ACC112 (cell line): ENCODE measurements at regions not wholly inside any gene's neighbourhood (a gene's known extent, or its start where the extent isn't known, plus 50 kb on each side); places are given as distances from the start of the nearest gene placed in this dataset.
"Not testable (repeated sequence)": the region's sequence is repeated elsewhere in the genome, so short reads cannot be mapped to it uniquely, and the experiment has no call there.

Experiments used
- H2AFZ ChIP-seq: fragments of 200-600 bp; sonication (generic); one replicate; pipeline ENCODE4 v1.6.0; 2017; ENCODE audit warnings: antibody characterized with exemption, low read length; ENCODE audit not compliant: unreplicated experiment
- H3K27ac ChIP-seq: fragments of 200-600 bp; sonication (generic); 2 replicates; pipeline ENCODE4 v1.5.1; 2014; ENCODE audit warnings: low read depth, mild to moderate bottlenecking, antibody characterized with exemption, low read length, moderate library complexity
- H3K27me3 ChIP-seq: fragments of 200-600 bp; sonication (generic); 2 replicates; pipeline ENCODE4 v1.6.1; 2014; ENCODE audit warnings: mild to moderate bottlenecking, antibody characterized with exemption, low read length, moderate library complexity, mixed read lengths; ENCODE audit not compliant: insufficient read depth
- H3K36me3 ChIP-seq: fragments of 200-600 bp; sonication (generic); 2 replicates; pipeline ENCODE4 v1.6.1; 2016; ENCODE audit warnings: mild to moderate bottlenecking, antibody characterized with exemption, low read length, moderate library complexity, mixed read lengths; ENCODE audit not compliant: insufficient read depth
- H3K4me1 ChIP-seq: fragments of 200-600 bp; sonication (generic); one replicate; pipeline ENCODE4 v1.6.1; 2016; ENCODE audit warnings: low read length, mixed read lengths; ENCODE audit not compliant: insufficient read depth, unreplicated experiment, control insufficient read depth
- H3K4me3 ChIP-seq: fragments of 200-600 bp; sonication (generic); 2 replicates; pipeline ENCODE4 v1.5.1; 2014; ENCODE audit warnings: mild to moderate bottlenecking, low read depth, low read length
- H3K79me2 ChIP-seq: fragments of 200-600 bp; sonication (generic); one replicate; pipeline ENCODE4 v1.6.0; 2016; ENCODE audit warnings: low read length; ENCODE audit not compliant: control insufficient read depth, unreplicated experiment, insufficient read depth

DNA sequence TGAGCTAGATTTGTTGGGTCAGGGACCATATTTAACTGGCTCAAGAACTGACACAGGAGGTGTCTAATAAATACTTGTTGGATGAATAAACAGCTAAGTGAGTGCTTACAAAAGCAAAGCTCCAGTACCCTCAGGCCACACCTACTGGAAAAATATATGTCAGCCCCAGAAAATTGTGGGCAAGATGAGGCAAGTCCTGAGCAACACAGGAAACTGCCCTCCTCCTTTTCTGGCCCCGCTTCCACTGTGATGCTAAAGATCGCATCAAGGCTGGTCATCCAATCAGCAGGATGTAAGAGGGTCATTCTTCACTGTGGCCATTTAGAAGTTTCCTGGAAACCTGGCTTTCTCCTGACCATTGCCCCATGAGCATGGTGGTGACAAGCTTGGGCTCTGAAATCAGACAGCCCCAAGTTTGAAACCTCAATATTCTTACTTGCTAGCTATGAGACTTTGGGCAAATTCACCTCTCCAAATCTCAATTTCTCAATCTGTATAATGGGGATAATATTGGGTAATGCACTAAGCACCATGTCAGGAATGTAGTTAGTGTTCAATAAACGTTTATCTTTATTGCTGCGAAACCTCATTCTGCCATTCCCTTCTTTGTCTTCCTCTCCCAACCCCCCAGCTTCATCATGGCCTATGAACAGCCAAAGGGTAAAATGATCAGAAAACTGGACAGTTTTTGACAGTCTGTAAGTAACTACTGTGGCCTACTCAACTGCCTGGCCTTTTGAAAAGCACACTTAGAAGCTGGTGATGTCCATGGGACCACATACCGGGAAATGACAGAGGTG is 139.3 kb upstream of the PZP start:
- no peaks in the 10 kb centered on the region for H3K36me3 ChIP-seq
- H3K27ac ChIP-seq, result no peak overlapping the region
- H3K4me1 ChIP-seq, result no peaks in the 10 kb centered on the region
- no peaks in the 10 kb centered on the region for H3K79me2 ChIP-seq
- H2AFZ ChIP-seq, result no peak overlapping the region
- H3K27me3 ChIP-seq, result peaks cover 3% of the 10 kb centered on the region; the same call in 1 of the 2 replicates
- no peak overlapping the region for H3K4me3 ChIP-seq

DNA sequence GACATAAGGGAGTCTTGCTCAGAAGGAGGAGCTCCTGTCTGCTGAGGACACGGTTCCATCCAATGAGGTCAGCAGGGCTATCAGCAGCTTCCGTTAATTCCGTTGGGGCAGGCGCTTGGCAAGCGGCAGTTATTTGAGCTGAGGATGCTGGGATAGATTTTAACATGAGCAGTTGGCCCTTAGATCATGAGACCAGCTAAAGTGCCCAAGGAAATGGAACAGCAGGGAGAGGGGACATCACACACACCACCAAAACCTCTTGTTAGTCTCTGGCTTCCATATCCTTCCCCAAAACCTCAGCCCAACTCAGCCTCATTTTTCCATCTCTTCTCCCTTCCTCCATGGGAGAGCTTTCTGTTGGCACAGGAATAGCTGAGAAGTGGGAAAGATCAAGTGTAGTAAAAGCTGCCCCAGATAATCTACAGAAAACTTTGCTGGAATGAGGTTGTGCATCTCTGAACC is 138.7 kb upstream of the PZP start:
- H3K27ac ChIP-seq, result no peak overlapping the region
- H2AFZ ChIP-seq, result no peak overlapping the region
- no peak overlapping the region for H3K4me3 ChIP-seq
- H3K79me2 ChIP-seq, result no peaks in the 10 kb centered on the region
- H3K27me3 ChIP-seq, result peaks cover 8% of the 10 kb centered on the region; the same call in 1 of the 2 replicates
- H3K36me3 ChIP-seq, result no peaks in the 10 kb centered on the region
- no peaks in the 10 kb centered on the region for H3K4me1 ChIP-seq

DNA sequence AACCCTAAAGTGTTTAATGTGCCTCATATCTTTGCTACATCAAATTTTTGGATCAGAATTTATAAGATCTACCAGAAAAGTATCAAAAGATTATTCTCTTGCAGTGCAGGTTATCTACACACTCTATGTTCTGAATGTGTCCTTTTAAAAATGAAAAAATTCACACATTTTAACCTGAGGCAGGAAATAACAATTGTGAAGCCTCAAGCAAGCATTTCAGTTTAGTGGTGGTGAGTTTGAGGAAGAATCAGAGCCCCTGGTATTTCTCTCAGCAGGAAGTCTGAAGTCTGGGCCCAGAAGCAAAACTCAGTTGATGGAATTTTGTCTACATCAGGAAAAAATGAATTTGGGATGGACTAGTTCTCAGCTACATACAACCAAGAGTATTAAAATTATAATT is 137.0 kb upstream of the PZP start:
- no peak overlapping the region for H3K4me3 ChIP-seq
- H3K4me1 ChIP-seq, result no peaks in the 10 kb centered on the region
- no peak overlapping the region for H3K27ac ChIP-seq
- H3K27me3 ChIP-seq, result peaks cover 8% of the 10 kb centered on the region; the same call in 1 of the 2 replicates
- H3K36me3 ChIP-seq, result no peaks in the 10 kb centered on the region
- H2AFZ ChIP-seq, result no peak overlapping the region
- H3K79me2 ChIP-seq, result no peaks in the 10 kb centered on the region

- no peaks in the 10 kb centered on the region for H3K79me2 ChIP-seq
- H3K27ac ChIP-seq, result no peak overlapping the region
- H3K36me3 ChIP-seq, result no peaks in the 10 kb centered on the region
Observed at GRCh38 chr12:9344541-9344940, 136.3 kb upstream of the PZP start.

GRCh38 chr12:9343731-9344130 is 135.5 kb upstream of the PZP start:
- Histone ChIP-seq H2AFZ (no peak overlapping the region), H3K27ac (no peak overlapping the region), H3K4me1 (no peaks in the 10 kb centered on the region), H3K36me3 (no peaks in the 10 kb centered on the region), H3K79me2 (no peaks in the 10 kb centered on the region), H3K4me3 (no peak overlapping the region), H3K27me3 (peaks cover 8% of the 10 kb centered on the region; the same call in 1 of the 2 replicates)

More at GRCh38 chr12:9344541-9344940, 136.3 kb upstream of the PZP start:
- H3K4me1 ChIP-seq, result no peaks in the 10 kb centered on the region
- H2AFZ ChIP-seq, result no peak overlapping the region
- peaks cover 8% of the 10 kb centered on the region; the same call in 1 of the 2 replicates for H3K27me3 ChIP-seq
- H3K4me3 ChIP-seq, result no peak overlapping the region

- H3K4me3 ChIP-seq, result no peak overlapping the region
- H3K27ac ChIP-seq, result no peak overlapping the region
- peaks cover 8% of the 10 kb centered on the region; the same call in 1 of the 2 replicates for H3K27me3 ChIP-seq
- no peaks in the 10 kb centered on the region for H3K4me1 ChIP-seq
- H3K36me3 ChIP-seq, result no peaks in the 10 kb centered on the region
- no peak overlapping the region for H2AFZ ChIP-seq
- no peaks in the 10 kb centered on the region for H3K79me2 ChIP-seq
Observed at GRCh38 chr12:9342614-9343353, 134.6 kb upstream of the PZP start.

GRCh38 chr12:9341260-9341585 is 133.0 kb upstream of the PZP start:
- Histone ChIP-seq H3K4me1 (no peaks in the 10 kb centered on the region), H3K36me3 (no peaks in the 10 kb centered on the region), H3K79me2 (no peaks in the 10 kb centered on the region), H3K4me3 (no peak overlapping the region), H3K27me3 (peaks cover 8% of the 10 kb centered on the region; the same call in 1 of the 2 replicates), H2AFZ (no peak overlapping the region), H3K27ac (no peak overlapping the region)

DNA sequence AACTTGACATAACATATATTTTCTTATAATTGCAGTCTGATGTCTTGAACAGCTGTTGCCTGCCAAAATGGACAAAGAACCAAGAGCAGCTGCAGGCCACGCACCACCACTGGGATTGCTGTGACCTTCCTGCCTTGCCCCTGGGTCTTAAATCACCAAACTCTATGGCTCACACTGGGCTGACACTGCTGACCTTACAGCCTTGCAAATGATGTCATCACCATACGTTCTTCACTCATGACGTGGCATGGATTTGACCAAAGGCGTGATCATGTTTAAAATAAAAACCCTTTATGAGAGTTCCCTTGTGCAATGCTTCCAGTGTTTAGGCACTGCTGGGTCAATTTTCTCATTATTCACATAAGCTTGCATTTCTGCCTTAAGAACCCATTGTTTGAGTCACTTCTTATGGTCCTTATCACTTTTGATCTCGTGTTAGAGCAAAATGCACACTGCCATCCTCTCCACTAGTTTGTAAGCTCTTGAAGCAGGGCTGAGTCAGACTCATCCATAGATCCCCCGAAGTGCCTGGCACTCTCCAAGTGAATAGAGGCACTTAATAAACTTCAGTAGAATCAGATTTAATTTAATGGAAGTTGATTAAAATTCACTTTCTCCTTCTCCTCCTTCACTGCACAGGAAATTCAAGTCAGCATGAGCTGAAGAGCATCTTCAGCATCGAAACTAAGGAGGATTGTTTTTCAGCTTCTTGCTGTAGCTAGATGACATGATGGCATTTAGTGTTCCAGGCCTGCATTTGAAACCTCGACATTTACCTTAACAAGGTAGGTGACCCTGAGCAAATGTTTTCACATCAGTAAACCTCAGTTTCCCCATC is 132.4 kb upstream of the PZP start:
- H3K27ac ChIP-seq, result no peak overlapping the region
- no peaks in the 10 kb centered on the region for H3K4me1 ChIP-seq
- H3K79me2 ChIP-seq, result no peaks in the 10 kb centered on the region
- peaks cover 8% of the 10 kb centered on the region; the same call in 1 of the 2 replicates for H3K27me3 ChIP-seq
- H3K4me3 ChIP-seq, result no peak overlapping the region
- no peak overlapping the region for H2AFZ ChIP-seq
- H3K36me3 ChIP-seq, result no peaks in the 10 kb centered on the region

DNA sequence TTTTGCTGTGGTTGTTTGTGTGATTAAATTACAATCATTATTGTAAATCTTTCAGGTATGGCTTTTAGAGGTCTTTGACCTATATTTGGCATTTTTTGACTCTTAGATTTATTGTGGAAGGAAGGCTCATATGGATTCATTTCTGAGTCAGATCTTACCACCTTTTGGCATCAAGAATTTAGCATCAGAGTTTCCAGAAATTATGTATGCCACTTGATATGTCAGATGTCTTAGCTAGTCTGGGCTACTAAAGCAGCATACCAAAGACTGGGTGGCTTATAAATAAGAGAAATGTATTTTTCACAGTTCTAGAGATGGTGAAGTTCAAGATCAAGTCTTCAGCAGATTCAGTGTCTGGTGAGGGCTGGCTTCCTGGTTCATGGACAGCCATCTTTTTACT is 129.5 kb upstream of the PZP start:
- Histone ChIP-seq H3K27me3 (peaks cover 7% of the 10 kb centered on the region; the same call in 1 of the 2 replicates), H3K4me1 (no peaks in the 10 kb centered on the region), H3K4me3 (no peak overlapping the region), H2AFZ (no peak overlapping the region), H3K27ac (no peak overlapping the region), H3K79me2 (no peaks in the 10 kb centered on the region), H3K36me3 (no peaks in the 10 kb centered on the region)

DNA sequence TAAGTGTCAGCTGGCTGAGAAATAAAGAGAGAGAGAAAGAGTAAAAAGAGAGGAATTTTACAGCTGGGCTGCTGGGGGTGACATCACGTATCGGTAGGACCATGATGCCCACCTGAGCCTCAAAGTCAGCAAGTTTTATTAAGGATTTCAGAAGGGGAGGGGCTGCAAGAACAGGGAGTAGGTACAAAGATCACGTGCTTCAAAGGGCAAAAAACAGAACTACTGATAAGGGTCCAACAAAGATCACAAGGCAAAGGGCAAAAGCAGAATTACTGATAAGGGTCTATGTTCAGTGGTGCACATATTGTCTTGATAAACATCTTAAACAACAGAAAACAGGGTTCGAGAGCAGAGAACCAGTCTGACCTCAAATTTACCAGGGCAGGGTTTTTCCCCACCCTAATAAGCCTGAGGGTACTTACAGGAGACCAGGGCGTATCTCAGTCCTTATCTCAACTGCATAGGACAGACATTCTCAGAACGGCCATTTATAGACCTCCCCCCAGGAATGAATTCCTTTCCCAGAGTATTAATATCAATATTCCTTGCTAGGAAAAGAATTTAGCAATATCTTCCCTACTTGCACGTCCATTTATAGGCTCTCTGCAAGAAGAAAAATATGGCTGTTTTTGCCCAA is 128.3 kb upstream of the PZP start:
- not testable (repeated sequence) for H3K79me2 ChIP-seq, H2AFZ ChIP-seq, H3K4me3 ChIP-seq

More for the DNA sequence above, 128.3 kb upstream of the PZP start:
- not testable (repeated sequence) for H3K27ac ChIP-seq, H3K4me1 ChIP-seq, H3K36me3 ChIP-seq, H3K27me3 ChIP-seq
